Kidney tubule cell (primary cell): ENCODE measurements at regions not wholly inside any gene's neighbourhood (a gene's known extent, or its start where the extent isn't known, plus 50 kb on each side); places are given as distances from the start of the nearest gene placed in this dataset.

ENCODE experiments used
- DNase-seq: peaks from one replicate; pipeline ENCODE4 v3.0.0-alpha.2; 2018; ENCODE audit warnings: low spot score

- no peak for DNase-seq
Measured at GRCh38 chr10:3238115-3238871, 65.7 kb upstream of the PITRM1 start.

GRCh38 chr10:3237530-3237929 is 64.9 kb upstream of the PITRM1 start:
- no peak for DNase-seq

- DNase-seq = peak; percentile 16
Measured at GRCh38 chr10:3236644-3237404, 64.2 kb upstream of the PITRM1 start.

- DNase-seq = no peak
Measured at GRCh38 chr10:3235996-3236510, 63.5 kb upstream of the PITRM1 start.

- DNase-seq = no peak
Measured at GRCh38 chr10:3235395-3235794, 62.8 kb upstream of the PITRM1 start.

GRCh38 chr10:3233486-3233990 is 61.0 kb upstream of the PITRM1 start:
- DNase-seq = no peak

GRCh38 chr10:3231951-3232730 is 59.6 kb upstream of the PITRM1 start:
- no peak for DNase-seq

GRCh38 chr10:3229815-3230214 is 57.2 kb upstream of the PITRM1 start:
- DNase-seq = peak; percentile 91

GRCh38 chr10:3228629-3228945 is 56.0 kb upstream of the PITRM1 start:
- no peak for DNase-seq

- peak; percentile 97 for DNase-seq
Measured at GRCh38 chr10:3226960-3227744, 54.6 kb upstream of the PITRM1 start.

GRCh38 chr10:3225561-3225960 is 53.0 kb upstream of the PITRM1 start:
- DNase-seq = peak; percentile 88

- DNase-seq = no peak
Measured at GRCh38 chr10:3224241-3224640, 51.7 kb upstream of the PITRM1 start.

GRCh38 chr10:3222626-3223025 is 50.0 kb upstream of the PITRM1 start:
- no peak for DNase-seq
